DOHH2 (cell line): ENCODE measurements at regions not wholly inside any gene's neighbourhood (a gene's known extent, or its start where the extent isn't known, plus 50 kb on each side); places are given as distances from the start of the nearest gene placed in this dataset.

Experiments
- H3F3A ChIP-seq: fragments of 200-600 bp; sonication (generic), shearing (Covaris generic); 2 replicates; pipeline ENCODE4 v1.6.0; 2016; ENCODE audit warnings: antibody characterized with exemption, mild to moderate bottlenecking; ENCODE audit not compliant: control insufficient read depth, insufficient read depth
- H3K27ac ChIP-seq: fragments of 200-600 bp; sonication (generic); 2 replicates; pipeline ENCODE4 v1.5.1; 2014; ENCODE audit warnings: low read depth, mild to moderate bottlenecking, low read length, moderate library complexity
- H3K27me3 ChIP-seq: fragments of 200-600 bp; sonication (generic); 2 replicates; pipeline ENCODE4 v1.6.1; 2014; ENCODE audit warnings: mild to moderate bottlenecking, low read length, mixed read lengths; ENCODE audit not compliant: control insufficient read depth
- H3K36me3 ChIP-seq: fragments of 200-600 bp; sonication (generic); 2 replicates; pipeline ENCODE4 v1.6.1; 2014; ENCODE audit warnings: mild to moderate bottlenecking, low read length, moderate library complexity, mixed read lengths; ENCODE audit not compliant: control insufficient read depth
- H3K4me1 ChIP-seq: fragments of 200-600 bp; sonication (generic); 2 replicates; pipeline ENCODE4 v1.6.1; 2014; ENCODE audit warnings: mild to moderate bottlenecking, low read length, mixed read lengths; ENCODE audit not compliant: control insufficient read depth
- H3K4me2 ChIP-seq: fragments of 200-600 bp; sonication (generic); 2 replicates; pipeline ENCODE4 v1.6.0; 2014; ENCODE audit warnings: mild to moderate bottlenecking, low read length, moderate library complexity
- H3K4me3 ChIP-seq: fragments of 200-600 bp; sonication (generic); 2 replicates; pipeline ENCODE4 v1.5.1; 2014; ENCODE audit warnings: mild to moderate bottlenecking, low read length, mixed read lengths
- H3K79me2 ChIP-seq: fragments of 200-600 bp; sonication (generic); 2 replicates; pipeline ENCODE4 v1.6.1; 2014; ENCODE audit warnings: mild to moderate bottlenecking, low read length, mixed read lengths; ENCODE audit not compliant: control insufficient read depth
- H3K9me2 ChIP-seq: fragments of 200-600 bp; sonication (generic); replicated peaks from 2 replicates; pipeline ENCODE4 v1.6.1; 2014; ENCODE audit warnings: mild to moderate bottlenecking, low read length, mixed read lengths; ENCODE audit not compliant: control insufficient read depth
- H3K9me3 ChIP-seq: fragments of 200-600 bp; sonication (generic); 2 replicates; pipeline ENCODE4 v1.6.1; 2014; ENCODE audit warnings: antibody characterized with exemption, low read length, mixed read lengths; ENCODE audit not compliant: control insufficient read depth, insufficient read depth
- H4K20me1 ChIP-seq: fragments of 200-600 bp; sonication (generic); 2 replicates; pipeline ENCODE4 v1.6.0; 2014; ENCODE audit warnings: low read depth, mild to moderate bottlenecking, antibody characterized with exemption, low read length, moderate library complexity; ENCODE audit not compliant: control insufficient read depth, insufficient read depth
- CTCF ChIP-seq: fragments of 200-600 bp; sonication (generic); IDR thresholded peaks from one replicate; pipeline ENCODE4 v1.5.1; 2014; ENCODE audit warnings: antibody characterized with exemption, mild to moderate bottlenecking, low read depth, low read length; ENCODE audit not compliant: poor library complexity, severe bottlenecking
- EZH2phosphoT487 ChIP-seq: fragments of 200-600 bp; sonication (generic); IDR thresholded peaks from 2 replicates; pipeline ENCODE4 v1.6.1; 2017; ENCODE audit warnings: borderline replicate concordance, mild to moderate bottlenecking, antibody characterized with exemption, low read length, moderate library complexity, mixed read lengths

DNA sequence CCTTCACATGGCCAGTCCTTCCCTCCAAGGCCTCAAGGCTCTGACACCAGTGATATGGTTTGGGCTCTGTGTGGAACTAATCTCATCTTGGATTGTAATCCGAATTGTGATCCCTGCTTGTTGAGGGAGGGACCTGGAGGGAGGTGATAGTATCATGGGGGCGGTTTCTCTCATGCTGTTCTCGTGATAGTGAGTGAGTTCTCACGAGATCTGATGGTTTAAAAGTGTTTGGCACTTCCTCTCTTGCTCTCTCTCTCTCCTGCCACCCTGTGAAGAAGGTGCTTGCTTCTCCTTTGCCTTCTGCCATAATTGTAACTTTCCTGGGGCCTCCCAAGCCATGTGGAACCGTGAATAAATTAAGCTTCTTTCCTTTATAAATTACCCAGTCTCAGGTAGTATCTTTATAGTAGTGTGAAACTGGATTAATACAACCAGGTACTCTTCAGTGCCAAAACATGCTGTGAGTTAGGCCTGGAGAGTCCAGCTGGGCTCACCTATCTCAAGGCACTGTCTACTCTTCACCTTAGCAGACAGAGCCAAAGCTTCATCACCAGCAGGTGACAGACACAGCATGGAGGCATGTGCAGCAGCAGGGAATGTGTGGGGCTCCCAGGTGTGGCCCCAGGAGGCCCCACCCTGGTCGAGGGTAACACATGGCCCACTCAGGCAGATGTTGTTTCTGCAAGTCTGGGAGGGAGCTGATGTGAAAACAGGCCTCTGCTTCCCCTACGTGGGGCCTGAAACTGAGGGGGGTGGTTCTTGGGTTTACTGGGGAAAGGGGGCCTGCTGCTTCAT is 97.5 kb upstream of the CDYL start:
- no peaks in the 10 kb centered on the region for H3K36me3 ChIP-seq
- TF ChIP-seq CTCF (no peak), EZH2phosphoT487 (no peak)
- no peaks in the 10 kb centered on the region for H3K9me3 ChIP-seq
- no peaks in the 10 kb centered on the region for H3K79me2 ChIP-seq
- H3K4me3 ChIP-seq: no peak overlapping the region
- H3K9me2 ChIP-seq: no peaks in the 10 kb centered on the region
- no peaks in the 10 kb centered on the region for H3F3A ChIP-seq
- H3K4me1 ChIP-seq: no peaks in the 10 kb centered on the region
- H3K27ac ChIP-seq: no peak overlapping the region
- H3K4me2 ChIP-seq: no peak overlapping the region
- no peaks in the 10 kb centered on the region for H4K20me1 ChIP-seq
- H3K27me3 ChIP-seq: no peaks in the 10 kb centered on the region

- Histone ChIP-seq H3K27me3 (no peaks in the 10 kb centered on the region), H3K4me3 (no peak overlapping the region), H4K20me1 (no peaks in the 10 kb centered on the region), H3K4me2 (no peak overlapping the region), H3K79me2 (no peaks in the 10 kb centered on the region), H3K4me1 (no peaks in the 10 kb centered on the region), H3K9me2 (no peaks in the 10 kb centered on the region), H3K36me3 (no peaks in the 10 kb centered on the region), H3F3A (no peaks in the 10 kb centered on the region), H3K9me3 (no peaks in the 10 kb centered on the region), H3K27ac (no peak overlapping the region)
- TF ChIP-seq CTCF (no peak), EZH2phosphoT487 (no peak)
These were observed 98.5 kb upstream of the CDYL start for GRCh38 chr6:4677751-4678065.

GRCh38 chr6:4677011-4677750 is 99.0 kb upstream of the CDYL start:
- Histone ChIP-seq H4K20me1 (no peaks in the 10 kb centered on the region), H3K9me2 (no peaks in the 10 kb centered on the region), H3K79me2 (no peaks in the 10 kb centered on the region), H3K36me3 (no peaks in the 10 kb centered on the region), H3K9me3 (no peaks in the 10 kb centered on the region), H3K27ac (no peak overlapping the region), H3K4me1 (no peaks in the 10 kb centered on the region), H3F3A (no peaks in the 10 kb centered on the region), H3K27me3 (no peaks in the 10 kb centered on the region), H3K4me3 (no peak overlapping the region), H3K4me2 (no peak overlapping the region)
- TF ChIP-seq EZH2phosphoT487 (no peak), CTCF (no peak)
